ENCODE measurements at regions not wholly inside any gene's neighbourhood (a gene's known extent, or its start where the extent isn't known, plus 50 kb on each side); places are given as distances from the start of the nearest gene placed in this dataset.
"Not testable (repeated sequence)": the region's sequence is repeated elsewhere in the genome, so short reads cannot be mapped to it uniquely, and the experiment has no call there.

DNA sequence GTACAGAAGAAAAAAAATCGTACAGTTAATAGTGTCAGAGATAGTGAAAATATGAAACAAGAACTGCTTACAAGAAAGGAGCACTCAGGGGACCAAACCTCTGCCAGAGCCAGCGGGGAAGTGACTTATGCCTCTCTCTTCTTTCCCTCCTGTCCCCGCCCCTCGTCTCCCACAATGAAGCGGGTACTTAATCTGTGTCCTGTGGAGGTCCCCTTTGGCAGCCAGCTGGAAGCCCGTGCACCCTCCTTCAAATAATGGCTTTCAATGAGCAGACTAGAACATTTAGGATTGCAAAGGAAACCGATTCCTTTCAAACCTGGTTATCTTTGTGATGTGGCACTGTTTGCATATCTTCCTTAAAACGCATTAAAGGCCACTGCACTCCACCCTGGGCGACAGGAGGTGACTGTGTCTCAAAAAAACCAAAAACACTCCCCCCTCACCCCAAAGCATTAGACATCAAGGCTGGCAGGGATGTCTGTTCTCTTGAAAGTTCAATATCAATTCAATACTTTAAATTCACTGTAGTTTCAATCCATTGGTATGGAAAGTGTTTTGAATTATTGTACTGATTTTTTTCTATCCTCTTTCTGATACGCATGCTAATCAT is 51.7 kb downstream of the PPIAL4C start:
- intact Hi-C loops (cut with DNase I); DNase-seq: not testable (repeated sequence)

DNA sequence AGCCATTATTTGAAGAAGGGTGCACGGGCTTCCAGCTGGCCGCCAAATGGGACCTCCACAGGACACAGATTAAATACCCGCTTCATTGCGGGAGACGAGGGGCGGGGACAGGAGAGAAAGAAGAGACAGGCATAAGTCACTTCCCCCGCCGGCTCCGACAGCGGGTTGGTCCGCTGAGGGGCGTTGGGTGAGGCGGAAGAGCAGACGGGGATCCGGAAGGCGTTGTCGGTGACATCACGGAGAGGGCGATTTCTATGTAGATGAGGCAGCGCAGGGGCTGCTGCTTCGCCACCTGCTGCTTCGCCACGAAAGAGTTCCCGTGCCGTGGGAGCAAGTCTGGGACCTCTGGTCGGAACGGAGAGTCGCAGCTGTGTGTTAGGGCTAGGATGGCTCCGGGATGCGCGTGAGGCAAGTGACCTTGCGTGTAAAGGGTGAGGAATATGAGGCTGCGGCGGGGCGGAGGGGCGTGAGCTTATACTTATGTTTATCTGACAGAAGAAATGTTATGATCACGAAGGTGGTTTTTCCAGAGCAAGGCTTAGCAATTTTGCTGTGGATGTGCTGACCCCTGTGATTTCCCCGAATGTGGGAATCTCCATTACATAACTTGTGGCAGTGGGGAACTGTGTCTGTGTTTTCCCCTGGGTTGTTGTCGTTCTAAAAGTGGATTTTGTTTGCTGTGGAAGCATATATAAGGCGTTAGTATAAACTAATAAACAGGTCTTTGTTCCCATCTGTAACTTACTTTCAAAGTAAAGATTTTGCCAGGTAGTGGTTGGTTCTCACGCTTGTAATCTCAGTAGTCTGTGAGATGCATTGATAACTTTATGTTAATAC is 52.9 kb downstream of the PPIAL4C start:
- intact Hi-C loops (cut with DNase I) = not testable (repeated sequence)
- peak; percentile 74 to 95 (median 89) for DNase-seq

- DNase-seq; intact Hi-C loops (cut with DNase I): not testable (repeated sequence)
Measured at GRCh38 chr1:149638481-149638880, 54.8 kb downstream of the PPIAL4C start.

DNA sequence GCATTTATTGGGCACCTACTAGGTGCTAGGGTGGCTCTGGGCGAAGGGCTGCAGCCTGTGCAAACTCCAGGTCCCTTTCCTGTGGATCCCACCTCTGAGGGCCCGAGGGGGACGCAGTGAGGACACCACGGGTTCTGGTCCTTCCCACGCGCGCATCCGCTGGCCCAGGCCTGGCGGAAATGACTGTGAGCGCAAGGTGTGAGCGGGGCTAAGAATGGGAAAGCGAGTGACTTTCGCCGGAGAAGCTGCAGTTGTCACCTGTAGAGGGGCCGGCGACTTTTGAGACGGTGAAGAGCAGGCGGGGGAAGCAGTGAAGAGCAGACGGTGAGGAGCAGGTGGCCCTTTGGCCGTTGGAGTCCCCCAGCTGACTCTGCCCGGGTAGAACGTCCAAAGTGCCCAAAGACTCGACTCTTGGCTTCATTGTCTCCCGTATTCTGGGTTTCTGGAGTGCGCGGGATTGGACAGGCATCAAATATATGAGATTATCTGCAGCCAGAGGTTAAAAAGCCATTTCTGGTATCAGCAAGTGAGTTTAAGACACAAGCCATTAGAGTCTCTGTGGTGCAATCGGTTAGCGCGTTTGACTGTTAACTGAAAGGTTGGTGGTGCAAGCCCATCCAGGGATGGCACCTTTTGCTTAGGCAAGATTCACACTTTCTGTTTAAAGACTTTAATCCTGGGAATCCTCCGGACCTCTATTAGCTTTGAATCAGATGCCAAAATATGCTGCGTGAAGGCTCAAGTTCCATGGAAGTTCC is 55.4 kb downstream of the PPIAL4C start:
- DNase-seq; intact Hi-C loops (cut with DNase I): not testable (repeated sequence)

GRCh38 chr1:149641179-149641578 is 57.5 kb downstream of the PPIAL4C start:
- intact Hi-C loops (cut with DNase I); DNase-seq: not testable (repeated sequence)

DNA sequence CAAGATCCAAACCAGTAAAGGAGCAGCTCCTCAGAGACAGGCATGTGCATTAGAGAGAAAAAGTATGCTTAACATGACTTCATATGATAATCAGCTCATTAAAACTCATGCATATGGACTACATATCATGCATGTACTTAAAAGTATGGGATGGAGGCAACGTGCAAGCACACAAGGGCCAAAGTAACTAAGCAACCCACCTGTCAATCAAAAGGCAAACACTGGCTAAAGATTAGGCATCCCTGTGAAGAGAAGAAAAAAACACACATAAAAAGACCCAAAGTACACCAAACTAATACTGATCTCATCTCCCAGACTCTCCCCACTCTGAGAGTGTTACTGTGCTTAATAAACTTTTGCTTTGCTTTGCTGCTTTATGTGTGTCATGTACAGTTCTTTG is 61.2 kb downstream of the PPIAL4C start:
- DNase-seq; intact Hi-C loops (cut with DNase I): not testable (repeated sequence)

- intact Hi-C loops (cut with DNase I) = not testable (repeated sequence)
- DNase-seq = peak in 18 of 42 donors; percentile 8 to 45 (median 19)
Measured at GRCh38 chr1:149646360-149647017, 62.8 kb downstream of the PPIAL4C start.

DNA sequence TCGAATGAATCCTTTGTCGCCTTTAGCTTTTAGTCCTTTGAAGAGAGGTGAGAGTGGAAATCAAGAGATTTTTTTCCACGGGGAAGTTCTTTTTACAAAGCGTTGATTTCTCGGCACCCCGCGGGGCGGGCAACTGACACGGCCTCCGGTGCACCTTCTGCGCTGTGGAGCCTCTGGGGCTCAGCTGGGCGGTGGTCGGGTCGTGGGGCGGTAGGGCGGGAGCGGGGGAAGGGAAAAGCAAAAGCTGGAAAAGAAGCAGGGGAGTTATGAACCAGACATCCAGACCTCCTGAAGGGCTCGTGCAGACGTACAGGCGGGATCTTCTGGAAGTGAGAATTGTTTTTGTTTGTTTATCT is 63.3 kb downstream of the PPIAL4C start:
- intact Hi-C loops (cut with DNase I) = not testable (repeated sequence)
- peak in 26 of 42 donors; percentile 7 to 52 (median 25) for DNase-seq

DNA sequence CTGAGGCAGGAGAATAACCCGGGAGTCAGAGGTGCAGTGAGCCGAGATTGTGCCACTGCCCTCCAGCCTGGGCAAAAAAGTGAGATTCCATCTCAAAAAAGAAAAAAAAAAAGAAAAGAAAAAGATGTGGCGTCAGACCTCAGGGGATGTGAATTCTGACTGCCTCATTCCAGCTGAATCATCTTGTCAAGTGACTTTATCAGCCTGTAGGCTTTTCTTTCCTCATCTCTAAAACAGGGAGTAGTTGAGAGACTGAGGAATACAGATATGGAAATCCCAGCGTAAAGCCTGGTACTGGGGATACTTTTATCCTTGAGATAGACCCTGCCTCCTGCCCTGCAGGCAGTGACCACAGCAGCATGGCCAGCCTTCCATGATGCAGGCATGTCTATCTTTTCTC is 74.1 kb downstream of the PPIAL4C start:
- intact Hi-C loops (cut with DNase I); DNase-seq: not testable (repeated sequence)

DNA sequence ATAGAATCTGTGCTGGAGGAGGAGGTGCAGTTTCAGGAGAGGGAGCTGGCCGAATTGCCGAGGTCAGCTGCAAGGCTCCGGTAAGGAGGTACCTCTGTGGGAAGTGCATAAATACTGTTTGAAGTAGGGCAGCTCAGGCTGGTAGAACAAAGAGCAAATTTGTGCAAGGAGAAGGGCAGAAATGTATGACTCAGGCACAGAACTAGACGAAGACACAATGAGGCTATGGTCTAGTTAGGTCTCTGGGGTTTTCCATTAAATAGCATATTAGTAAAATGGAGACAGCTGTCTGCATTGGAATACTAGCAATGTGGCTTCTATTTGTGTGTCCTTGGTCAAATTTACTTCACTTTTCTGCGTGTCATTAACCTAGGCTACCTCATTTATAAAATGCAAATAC is 74.5 kb downstream of the PPIAL4C start:
- intact Hi-C loops (cut with DNase I); DNase-seq: not testable (repeated sequence)

- DNase-seq; intact Hi-C loops (cut with DNase I): not testable (repeated sequence)
Measured at GRCh38 chr1:149664624-149665023, 81.0 kb downstream of the PPIAL4C start.

DNA sequence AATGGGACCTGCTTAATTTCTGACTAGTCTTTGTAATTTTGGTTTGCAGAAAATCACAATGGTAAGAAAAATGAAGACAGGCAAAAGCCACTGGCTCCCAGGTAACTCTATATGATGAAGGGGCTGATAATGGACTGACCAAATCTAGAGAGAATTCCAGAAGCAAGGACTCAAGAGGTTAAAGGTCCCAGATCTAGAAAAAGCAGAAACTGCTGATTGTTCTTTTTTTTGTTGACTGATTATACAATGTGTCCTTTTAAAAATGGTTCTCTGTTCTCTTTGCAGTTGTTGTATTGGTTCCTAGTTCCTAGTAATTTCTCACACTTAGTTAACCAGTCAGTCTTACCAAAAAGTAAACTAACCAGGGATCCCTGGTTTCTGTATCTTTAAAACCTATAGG is 81.4 kb downstream of the PPIAL4C start:
- DNase-seq; intact Hi-C loops (cut with DNase I): not testable (repeated sequence)

- DNase-seq; intact Hi-C loops (cut with DNase I): not testable (repeated sequence)
Measured at GRCh38 chr1:149665528-149665927, 81.9 kb downstream of the PPIAL4C start.

DNA sequence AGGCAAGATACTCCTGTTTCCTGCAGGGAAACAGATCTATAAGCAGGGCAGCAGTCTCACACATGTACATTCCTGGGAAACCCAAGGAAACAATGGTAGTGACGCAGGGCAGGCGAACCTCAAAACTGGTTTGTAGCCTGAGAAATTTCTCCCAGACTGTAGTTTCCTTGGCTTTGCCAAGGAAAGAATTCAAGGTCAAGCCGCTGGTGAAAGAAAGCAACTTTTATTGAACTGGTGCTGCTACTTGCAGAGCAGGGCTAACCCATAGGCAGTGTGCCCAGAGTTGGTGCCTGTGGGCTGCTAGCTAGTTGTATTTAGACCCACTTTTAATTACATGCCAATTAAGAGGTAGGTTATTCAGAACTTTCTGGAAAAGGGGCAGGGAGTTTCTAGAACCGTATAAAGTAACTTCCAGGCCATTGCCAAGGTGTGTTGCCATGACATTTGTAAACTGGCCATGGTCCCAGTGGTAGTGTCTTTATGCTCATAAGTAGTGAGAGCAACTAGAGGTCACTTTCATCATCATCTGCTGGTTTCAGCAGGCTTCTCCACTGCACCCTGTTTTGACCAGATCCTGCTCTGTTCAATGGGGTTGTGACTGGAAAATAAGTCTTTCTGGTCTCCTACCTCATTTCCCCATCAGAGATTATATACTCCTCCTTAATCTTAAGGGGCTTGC is 89.7 kb downstream of the PPIAL4C start:
- peak in 15 of 42 donors; percentile 1 to 53 (median 12) for DNase-seq
- intact Hi-C loops (cut with DNase I) = not testable (repeated sequence)

GRCh38 chr1:149674921-149675320 is 91.3 kb downstream of the PPIAL4C start:
- intact Hi-C loops (cut with DNase I); DNase-seq: not testable (repeated sequence)

- DNase-seq; intact Hi-C loops (cut with DNase I): not testable (repeated sequence)
Measured at GRCh38 chr1:149677359-149677758, 93.7 kb downstream of the PPIAL4C start.

GRCh38 chr1:149686593-149687238 is 95.8 kb upstream of the FCGR1A start:
- DNase-seq; intact Hi-C loops (cut with DNase I): not testable (repeated sequence)

GRCh38 chr1:149691399-149691798 is 91.1 kb upstream of the FCGR1A start:
- intact Hi-C loops (cut with DNase I); DNase-seq: not testable (repeated sequence)
